Left lung (tissue), 4 donors: ENCODE measurements at regions not wholly inside any gene's neighbourhood (a gene's known extent, or its start where the extent isn't known, plus 50 kb on each side); places are given as distances from the start of the nearest gene placed in this dataset.
A peak's percentile ranks its signal among the peaks of the same experiment; 100 is the strongest.

ENCODE experiments used
- ATAC-seq: fragments of 200-7000 bp; cut with Tn5 transposase; one replicate; pipeline ENCODE4 v1.9.1; 2020; ENCODE audit warnings: moderate library complexity
- DNase-seq, 4 donors: peaks; one replicate each; pipeline ENCODE4 v3.0.0-alpha.2; 2013 to 2020
- H3K27ac ChIP-seq, 2 donors: fragments of 200-600 bp; sonication (generic) in 1 of 2; one replicate each; pipeline versions ENCODE4 v1.5.0 to v1.8.0; 2020 to 2021
- H3K27me3 ChIP-seq, 2 donors: fragments of 200-600 bp; sonication (generic) in 1 of 2; one replicate each; pipeline versions ENCODE4 v1.5.0 to v1.8.0; 2020 to 2021
- H3K36me3 ChIP-seq, 2 donors: fragments of 200-600 bp; sonication (generic) in 1 of 2; one replicate each; pipeline versions ENCODE4 v1.5.0 to v1.8.0; 2020 to 2021
- H3K4me1 ChIP-seq, 2 donors: fragments of 200-600 bp; one replicate each; pipeline ENCODE4 v1.8.0; 2021
- H3K4me3 ChIP-seq, 2 donors: fragments of 200-600 bp; sonication (generic) in 1 of 2; one replicate each; pipeline versions ENCODE4 v1.5.0 to v1.8.0; 2020 to 2021; ENCODE audit warnings: mild to moderate bottlenecking in 1 of 2
- H3K9me3 ChIP-seq, 2 donors: fragments of 200-600 bp; sonication (generic) in 1 of 2; one replicate each; pipeline versions ENCODE4 v1.5.0 to v1.8.0; 2020 to 2021
- intact Hi-C, 2 donors: fragments of 100-400 bp; cut with DNase I; formaldehyde crosslinking; loops; one replicate each; pipeline versions ENCODE4 v1.11.2 to v1.14.2; 2022
- TF ChIP-seq, protein P1 (sequence below), 2 donors: fragments of 200-600 bp; sonication (generic) in 1 of 2; IDR thresholded peaks; one replicate each; pipeline versions ENCODE4 v1.5.0 to v1.8.0; 2021; ENCODE audit warnings: antibody characterized with exemption in 2 of 2
- donor health status: DM: no; HTN: yes; CAD: no.
- donor health status: DM: no; HTN: no; CAD: no.

DNA sequence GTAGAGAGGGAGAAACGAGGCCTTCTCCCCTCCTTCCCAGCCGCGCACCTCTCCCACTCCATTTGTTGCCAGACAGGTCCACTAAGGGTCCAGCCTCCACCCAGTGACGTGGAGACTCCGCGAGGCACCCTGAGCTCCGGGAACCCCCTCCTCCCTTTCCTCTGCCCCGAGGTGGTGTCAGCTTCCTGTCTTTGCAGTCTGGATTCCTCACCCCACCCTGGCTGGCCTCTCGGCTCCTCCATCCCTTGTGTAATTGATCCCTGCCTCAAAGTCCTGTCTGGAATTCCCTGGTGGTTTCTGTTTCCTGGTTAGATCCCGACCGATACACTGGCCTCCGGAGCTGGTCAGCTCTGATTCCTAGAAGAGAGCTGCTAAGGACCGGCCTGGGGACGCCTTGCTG lies 105.9 kb upstream of the SCOC start:
- Histone ChIP-seq H3K4me1 (no peaks in the 10 kb centered on the region), H3K27ac (no peak overlapping the region), H3K9me3 (no peaks in the 10 kb centered on the region), H3K27me3 (no peaks in the 10 kb centered on the region), H3K36me3 (no peaks in the 10 kb centered on the region), H3K4me3 (no peak overlapping the region)
- TF ChIP-seq, protein P1, sequence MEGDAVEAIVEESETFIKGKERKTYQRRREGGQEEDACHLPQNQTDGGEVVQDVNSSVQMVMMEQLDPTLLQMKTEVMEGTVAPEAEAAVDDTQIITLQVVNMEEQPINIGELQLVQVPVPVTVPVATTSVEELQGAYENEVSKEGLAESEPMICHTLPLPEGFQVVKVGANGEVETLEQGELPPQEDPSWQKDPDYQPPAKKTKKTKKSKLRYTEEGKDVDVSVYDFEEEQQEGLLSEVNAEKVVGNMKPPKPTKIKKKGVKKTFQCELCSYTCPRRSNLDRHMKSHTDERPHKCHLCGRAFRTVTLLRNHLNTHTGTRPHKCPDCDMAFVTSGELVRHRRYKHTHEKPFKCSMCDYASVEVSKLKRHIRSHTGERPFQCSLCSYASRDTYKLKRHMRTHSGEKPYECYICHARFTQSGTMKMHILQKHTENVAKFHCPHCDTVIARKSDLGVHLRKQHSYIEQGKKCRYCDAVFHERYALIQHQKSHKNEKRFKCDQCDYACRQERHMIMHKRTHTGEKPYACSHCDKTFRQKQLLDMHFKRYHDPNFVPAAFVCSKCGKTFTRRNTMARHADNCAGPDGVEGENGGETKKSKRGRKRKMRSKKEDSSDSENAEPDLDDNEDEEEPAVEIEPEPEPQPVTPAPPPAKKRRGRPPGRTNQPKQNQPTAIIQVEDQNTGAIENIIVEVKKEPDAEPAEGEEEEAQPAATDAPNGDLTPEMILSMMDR (IDR thresholded peaks at IDR 0.05), result no peak
- ATAC-seq, result no peak
- no peak for DNase-seq
- intact Hi-C loops, result no loop called here

DNA sequence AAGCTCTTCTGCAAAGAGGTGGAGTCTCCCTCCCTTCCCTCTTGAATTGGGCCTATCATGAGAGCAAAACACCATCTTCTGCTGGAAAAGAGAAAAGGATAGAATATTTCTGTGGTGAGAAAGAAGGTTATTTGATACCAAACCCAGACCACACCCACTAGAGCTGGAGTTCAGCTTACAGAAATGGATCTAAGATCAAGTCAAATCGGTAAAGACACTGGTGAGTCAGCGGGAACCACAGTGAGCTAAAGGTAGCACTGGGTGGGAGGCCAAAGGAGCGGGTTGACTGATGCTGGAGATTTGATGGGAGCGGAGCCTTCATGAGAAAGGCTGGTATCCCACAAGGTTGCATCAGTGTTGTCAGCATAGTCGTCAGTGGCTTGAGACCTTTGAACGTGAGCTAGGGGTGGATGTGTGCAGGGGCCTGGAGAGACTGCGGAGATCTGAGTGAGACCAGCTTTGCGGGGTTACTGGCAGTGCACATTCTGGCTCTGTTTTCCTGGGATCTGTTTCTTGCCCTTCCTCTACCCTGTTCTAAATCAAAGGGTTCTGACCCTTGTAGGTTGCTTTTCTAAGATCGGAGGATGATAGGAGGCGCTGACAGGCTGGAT lies 106.4 kb upstream of the SCOC start:
- Histone ChIP-seq H3K9me3 (no peaks in the 10 kb centered on the region), H3K36me3 (no peaks in the 10 kb centered on the region), H3K27me3 (no peaks in the 10 kb centered on the region), H3K27ac (no peak overlapping the region), H3K4me3 (no peak overlapping the region), H3K4me1 (no peaks in the 10 kb centered on the region)
- TF ChIP-seq, protein P1 (IDR thresholded peaks at IDR 0.05), result no peak
- intact Hi-C loops, result no loop called here
- DNase-seq (no peak), ATAC-seq (no peak)

DNA sequence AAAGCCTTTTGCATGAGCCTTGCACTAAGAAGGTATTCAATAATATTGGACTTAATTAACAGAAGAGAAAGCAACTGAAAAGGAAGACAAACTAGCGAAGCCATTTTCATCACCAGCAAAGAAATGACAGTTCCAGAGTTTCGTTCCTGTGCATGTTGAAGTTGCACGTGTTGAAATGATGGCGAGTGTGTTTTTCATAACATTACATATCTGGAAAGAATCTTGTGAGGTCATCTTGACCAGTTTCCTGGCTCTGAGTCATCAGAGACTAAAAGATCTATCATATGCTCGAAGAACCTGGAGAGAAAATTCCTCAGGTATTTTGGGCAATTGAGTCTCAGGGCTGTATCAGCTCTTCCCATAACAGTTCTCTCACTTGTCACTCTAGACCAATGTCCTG lies 106.2 kb upstream of the MAML3 start:
- H3K36me3 ChIP-seq, result no peaks in the 10 kb centered on the region
- H3K4me1 ChIP-seq, result peaks cover 0 to 3% of the 10 kb centered on the region in 2 donors
- intact Hi-C loops, result no loop called here
- H3K27me3 ChIP-seq, result no peaks in the 10 kb centered on the region
- no peak overlapping the region for H3K4me3 ChIP-seq
- no peak for DNase-seq
- TF ChIP-seq, protein P1 (IDR thresholded peaks at IDR 0.05), result no peak
- H3K27ac ChIP-seq, result no peak overlapping the region
- H3K9me3 ChIP-seq, result no peaks in the 10 kb centered on the region
- no peak for ATAC-seq

DNA sequence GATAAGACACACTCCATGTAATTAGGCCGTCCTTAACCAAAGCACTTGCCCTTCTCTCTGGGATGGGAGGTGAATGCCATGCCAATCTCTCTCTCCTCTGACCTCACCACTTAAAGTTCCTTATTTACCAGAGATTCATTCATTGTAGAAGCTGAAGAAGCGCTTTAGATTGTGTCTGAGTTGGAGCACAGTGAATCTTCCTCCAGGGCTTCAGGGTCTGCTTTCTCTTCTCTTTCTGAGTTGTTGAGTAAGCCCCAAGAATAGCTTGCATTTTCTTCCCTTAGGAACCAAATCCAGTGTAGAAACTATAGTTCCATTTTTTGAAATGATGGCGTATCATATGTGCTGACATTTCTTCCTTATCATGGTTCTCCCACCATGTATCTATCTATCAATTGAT lies 104.5 kb upstream of the MAML3 start:
- no peak for ATAC-seq
- DNase-seq, result no peak
- intact Hi-C loops, result loop anchor here in 1 of 2 donors (10.0 kb wide), 3 partner anchors 204 to 604 kb away; no protein-coding TSS in a partner anchor
- H3K36me3 ChIP-seq, result no peaks in the 10 kb centered on the region
- peaks cover 0 to 5% of the 10 kb centered on the region in 2 donors for H3K4me1 ChIP-seq
- TF ChIP-seq, protein P1 (IDR thresholded peaks at IDR 0.05), result no peak
- no peak overlapping the region for H3K4me3 ChIP-seq
- no peak overlapping the region for H3K27ac ChIP-seq
- no peaks in the 10 kb centered on the region for H3K27me3 ChIP-seq
- H3K9me3 ChIP-seq, result no peaks in the 10 kb centered on the region

DNA sequence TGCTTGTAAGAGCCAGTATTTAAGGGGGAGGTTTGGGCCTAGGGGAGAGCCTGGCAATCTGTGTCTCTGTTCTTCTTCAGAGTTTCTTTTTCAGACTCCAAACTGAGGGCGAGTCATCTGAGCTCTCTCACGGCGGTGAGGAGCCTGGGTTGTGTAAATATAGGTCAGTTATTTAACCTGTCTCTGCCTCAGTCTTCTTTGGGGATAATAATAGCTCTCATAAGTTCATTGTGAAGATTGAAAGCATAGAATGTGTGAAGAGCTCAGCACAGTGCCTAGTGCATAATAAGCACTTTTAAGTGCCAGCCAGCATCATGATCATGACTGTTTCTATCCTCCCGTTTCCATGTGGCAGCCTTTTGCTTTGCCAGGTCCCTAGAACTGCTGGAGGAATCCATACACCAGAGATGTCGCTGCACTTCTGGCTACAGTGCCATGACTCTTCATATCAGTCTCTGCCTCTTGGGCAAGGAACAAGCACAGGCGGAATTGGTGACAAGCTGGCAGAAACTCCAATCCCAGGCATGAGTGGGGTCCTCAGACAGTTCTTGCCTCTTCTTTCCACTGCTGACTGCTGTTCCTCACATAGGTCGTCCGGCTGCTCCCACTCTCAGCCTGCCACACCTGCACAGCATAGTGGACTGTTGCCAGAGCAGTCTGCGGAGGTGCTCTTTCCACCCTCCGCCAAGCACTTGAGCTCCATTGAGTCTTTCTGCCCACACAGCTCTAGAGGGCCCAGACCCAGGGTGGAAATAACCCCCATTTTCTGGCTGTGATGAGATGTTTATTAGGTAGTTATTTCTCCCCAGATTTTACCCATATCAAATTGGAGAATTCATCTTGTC lies 103.7 kb upstream of the MAML3 start:
- Histone ChIP-seq H3K4me3 (no peak overlapping the region), H3K9me3 (no peaks in the 10 kb centered on the region), H3K27me3 (peaks cover 0 to under 1% of the 10 kb centered on the region in 2 donors), H3K36me3 (no peaks in the 10 kb centered on the region), H3K27ac (no peak overlapping the region), H3K4me1 (peaks cover 0 to 10% of the 10 kb centered on the region in 2 donors)
- TF ChIP-seq, protein P1 (IDR thresholded peaks at IDR 0.05), result no peak
- intact Hi-C loops, result loop anchor here in 1 of 2 donors (10.0 kb wide), 3 partner anchors 203 to 603 kb away; no protein-coding TSS in a partner anchor
- ATAC-seq, result peak; percentile 52
- peak in 1 of 4 donors; percentile 41 for DNase-seq
